ENCODE measurements at regions not wholly inside any gene's neighbourhood (a gene's known extent, or its start where the extent isn't known, plus 50 kb on each side); places are given as distances from the start of the nearest gene placed in this dataset.
"Not testable (repeated sequence)": the region's sequence is repeated elsewhere in the genome, so short reads cannot be mapped to it uniquely, and the experiment has no call there.

DNA sequence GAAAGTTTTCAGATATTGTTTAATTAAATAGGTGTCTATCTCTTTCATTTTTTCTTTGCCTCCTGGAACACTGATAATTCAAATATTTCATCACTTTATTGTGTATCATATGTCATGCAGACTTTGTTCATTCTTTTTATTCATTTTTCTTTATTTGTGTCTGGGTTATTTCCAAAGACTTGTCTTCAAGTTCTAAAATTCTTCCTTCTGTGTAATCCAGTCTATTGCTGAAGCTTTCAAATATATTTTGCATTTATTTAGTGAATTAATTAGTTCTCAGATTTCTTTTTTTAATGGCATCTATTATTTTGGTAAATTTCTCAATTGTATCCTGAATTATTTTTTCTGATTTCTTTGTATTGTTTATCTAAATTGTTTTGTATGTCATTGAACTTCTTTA, 70.1 kb downstream of the ZNF330 start:
- DNase-seq (ENCODE audit: extremely low read depth, low read depth, low spot score): no peak

DNA sequence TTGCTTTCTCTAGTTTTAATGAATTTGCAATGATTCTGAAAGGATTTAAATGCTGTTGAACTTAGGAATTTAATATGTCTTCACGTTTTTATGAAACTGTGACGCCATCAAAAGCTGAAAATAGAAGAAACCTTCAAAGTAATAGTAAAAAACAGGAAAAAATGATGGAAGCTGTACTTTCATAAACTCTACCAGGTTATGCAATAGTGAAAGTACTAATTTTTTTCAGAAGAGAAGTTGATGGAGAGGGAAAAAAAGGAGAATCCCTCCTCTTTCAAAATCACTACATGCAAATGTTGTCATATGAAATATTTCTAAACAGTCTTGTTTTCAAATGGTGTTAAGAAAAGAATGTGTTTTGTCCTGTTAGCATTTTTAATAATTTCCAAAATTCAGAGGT, 73.6 kb downstream of the ZNF330 start:
- no peak for DNase-seq (ENCODE audit: extremely low read depth, low read depth, low spot score)

DNA sequence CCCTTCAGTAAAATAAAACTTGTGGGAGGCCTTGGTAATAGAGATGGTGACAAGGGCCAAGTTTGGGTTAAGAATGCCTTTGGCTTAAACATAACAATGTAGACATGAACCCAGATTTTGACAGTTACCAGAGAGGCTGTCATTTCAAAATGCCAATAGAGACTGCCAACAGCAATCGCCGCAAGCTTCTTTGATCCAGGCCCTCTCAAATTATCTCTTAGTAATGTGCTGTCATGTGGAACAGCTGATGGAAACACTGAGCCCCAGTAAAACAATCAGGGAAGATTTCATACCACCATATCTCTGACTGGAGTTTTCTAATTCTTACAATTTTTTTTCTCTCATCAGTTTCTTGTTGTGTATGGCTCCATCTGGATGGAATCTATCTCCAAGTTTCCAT, 80.5 kb downstream of the ZNF330 start:
- no peak for DNase-seq (ENCODE audit: extremely low read depth, low read depth, low spot score)

DNA sequence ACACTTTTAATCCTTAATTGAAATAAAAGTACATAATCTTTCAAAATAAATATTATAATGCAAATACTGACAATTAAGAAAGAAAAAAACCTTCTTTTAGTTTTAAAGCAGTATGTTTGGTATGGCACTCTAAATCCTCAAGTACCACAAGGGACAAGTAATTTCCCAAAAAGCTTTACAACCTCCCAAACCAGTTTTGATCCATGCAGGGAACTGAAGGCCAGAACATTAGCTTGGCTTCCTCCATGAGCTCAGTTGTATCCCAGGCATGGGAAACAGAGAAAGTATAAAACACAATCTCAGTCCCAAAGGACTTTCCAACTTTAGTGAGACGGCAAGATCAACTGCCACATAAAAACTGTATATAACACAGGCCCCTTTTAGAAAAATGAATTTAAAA, 82.2 kb downstream of the ZNF330 start:
- no peak for DNase-seq (ENCODE audit: extremely low read depth, low read depth, low spot score)

DNA sequence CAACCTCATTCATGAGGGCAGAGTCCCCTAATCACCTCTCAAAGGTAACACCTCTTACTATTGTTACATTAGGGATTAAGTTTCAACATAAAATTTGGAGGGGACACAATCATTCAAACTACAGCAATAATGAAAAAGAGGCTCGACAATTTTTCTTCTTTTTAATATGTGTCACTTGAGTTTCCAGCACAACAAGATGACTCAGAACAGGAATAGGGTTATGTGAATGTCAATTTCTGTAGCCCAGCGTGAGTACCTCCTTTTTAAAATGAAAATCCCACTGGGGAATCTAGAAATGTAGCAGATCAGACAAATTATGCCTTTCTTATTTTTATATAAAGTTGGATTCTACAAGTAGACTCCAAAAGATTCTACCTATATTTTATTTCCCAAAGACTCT, 83.7 kb downstream of the ZNF330 start:
- no peak for DNase-seq (ENCODE audit: extremely low read depth, low read depth, low spot score)

DNA sequence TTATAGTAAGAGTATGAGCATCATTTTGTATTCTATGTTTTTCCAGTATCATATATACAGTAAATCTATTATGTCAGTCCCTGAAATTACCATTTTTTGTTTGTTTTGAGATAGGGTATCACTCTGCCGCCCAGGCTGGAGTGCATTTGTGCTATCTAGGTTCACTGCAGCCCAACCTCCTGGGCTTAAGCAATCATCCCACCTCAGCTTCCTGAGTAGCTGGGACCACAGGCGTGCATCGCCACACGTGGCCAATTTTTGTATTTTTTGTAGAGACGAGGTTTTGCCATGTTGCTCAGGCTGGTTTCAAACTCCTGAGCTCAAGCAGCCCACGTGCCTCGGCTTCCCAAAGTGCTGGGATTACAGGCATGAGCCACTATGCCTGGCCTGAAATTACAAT, 85.6 kb downstream of the ZNF330 start:
- DNase-seq (ENCODE audit: extremely low read depth, low read depth, low spot score): no peak

DNA sequence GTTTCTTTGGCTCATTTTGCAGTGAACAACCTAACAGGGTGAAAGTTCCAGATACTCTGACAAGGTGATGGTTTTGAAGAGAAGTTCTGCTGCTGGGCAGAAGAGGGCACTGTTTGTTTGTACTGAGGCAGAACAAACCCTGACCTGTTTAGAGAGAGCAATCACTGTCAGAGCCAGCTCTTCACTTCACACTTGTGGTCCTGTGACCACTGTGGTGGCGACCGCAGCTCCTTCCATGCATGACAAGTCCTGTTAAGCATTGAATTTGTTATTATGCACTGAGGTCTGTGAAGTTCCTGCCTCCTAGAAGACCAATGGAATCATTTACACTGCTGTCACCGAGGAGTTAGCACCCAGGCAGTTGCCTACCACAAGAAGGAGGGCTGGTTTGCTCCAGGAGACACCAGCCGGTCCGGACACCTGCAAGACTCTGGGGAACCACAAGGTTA, 86.6 kb downstream of the ZNF330 start:
- peak; percentile 42 for DNase-seq (ENCODE audit: extremely low read depth, low read depth, low spot score)

DNA sequence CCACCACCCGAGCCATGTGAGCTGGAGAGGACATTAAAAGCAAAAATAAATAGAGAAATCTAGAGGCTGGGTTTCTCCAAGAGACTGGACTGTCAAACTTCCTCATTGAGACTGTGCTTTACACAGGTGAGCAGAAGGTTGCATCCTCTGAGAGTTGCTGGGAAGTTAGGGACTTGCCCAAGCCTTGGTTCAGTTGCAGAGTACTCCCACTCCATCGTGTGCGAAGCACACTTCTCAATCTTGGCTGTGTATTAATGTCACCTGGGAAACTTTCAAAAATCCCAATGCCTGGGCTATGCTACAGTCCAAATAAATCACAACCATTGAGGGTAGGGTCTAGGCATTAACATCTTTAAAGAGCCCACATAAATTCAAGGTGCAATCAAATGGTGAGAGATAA, 89.2 kb downstream of the ZNF330 start:
- DNase-seq (ENCODE audit: extremely low read depth, low read depth, low spot score): no peak

DNA sequence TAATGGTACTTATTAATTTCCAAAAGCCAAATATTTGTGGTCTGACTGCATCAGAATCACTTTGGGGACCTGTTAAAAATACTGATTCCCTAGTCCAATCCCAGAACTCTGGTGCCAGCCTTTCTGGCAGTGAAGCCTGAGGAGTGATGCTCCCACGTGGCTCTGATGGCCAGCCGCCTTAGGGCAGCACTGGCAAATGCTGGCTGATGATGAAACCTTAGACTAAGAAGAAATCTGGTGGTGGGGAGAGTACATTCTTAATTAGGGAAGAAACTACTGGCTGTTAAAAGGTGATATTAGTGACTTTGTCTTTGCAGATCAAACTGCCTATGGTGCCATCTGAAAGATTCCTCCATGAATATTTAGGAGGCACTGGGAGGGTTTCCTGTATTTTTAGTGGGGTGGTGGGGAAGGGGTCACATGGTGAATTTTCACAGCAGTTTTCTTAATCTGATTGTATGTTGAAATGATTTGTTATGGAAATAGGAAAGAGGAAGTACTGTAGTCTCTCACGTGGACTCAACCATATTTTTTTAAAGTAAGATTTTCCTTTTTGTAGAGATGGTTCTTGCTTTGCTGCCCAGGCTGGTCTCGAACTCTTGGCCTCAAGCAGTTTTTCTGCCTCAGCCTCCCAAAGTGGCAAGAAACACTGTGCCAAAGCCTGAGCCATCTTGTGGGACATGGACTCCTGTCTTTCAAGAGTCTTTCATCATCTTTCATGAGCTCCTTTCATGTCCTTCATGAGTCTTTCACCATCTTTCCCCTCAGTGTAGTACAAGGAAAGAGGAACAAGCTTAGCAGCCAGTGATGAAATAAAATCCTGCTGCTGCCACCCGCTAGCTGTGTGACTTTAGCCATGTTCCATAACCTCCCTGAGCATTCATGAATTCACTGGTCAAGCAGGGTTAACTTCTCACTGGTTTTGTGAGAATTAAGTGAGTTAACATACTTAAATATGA, 90.8 kb downstream of the ZNF330 start:
- no peak for DNase-seq (ENCODE audit: extremely low read depth, low read depth, low spot score)

DNA sequence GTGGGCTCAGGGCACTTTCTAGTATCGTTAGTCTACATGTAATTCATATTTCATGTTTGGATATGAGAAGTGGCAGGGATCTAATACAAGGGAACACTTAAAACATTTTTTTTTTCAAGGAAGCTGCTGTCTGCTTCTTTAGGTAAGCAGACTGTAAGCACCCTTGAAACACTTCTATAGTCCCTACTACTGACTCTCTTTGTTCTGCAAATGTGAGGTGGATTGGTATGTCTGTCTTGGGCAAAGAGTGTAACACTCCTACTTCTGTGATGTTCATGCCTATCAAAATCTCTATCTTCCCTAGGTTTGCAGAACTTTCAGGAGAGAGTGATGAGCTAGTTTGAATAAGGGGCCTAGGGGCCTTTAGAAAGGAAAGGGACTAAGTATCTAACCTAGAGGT, 93.9 kb downstream of the ZNF330 start:
- no peak for DNase-seq (ENCODE audit: extremely low read depth, low read depth, low spot score)

DNA sequence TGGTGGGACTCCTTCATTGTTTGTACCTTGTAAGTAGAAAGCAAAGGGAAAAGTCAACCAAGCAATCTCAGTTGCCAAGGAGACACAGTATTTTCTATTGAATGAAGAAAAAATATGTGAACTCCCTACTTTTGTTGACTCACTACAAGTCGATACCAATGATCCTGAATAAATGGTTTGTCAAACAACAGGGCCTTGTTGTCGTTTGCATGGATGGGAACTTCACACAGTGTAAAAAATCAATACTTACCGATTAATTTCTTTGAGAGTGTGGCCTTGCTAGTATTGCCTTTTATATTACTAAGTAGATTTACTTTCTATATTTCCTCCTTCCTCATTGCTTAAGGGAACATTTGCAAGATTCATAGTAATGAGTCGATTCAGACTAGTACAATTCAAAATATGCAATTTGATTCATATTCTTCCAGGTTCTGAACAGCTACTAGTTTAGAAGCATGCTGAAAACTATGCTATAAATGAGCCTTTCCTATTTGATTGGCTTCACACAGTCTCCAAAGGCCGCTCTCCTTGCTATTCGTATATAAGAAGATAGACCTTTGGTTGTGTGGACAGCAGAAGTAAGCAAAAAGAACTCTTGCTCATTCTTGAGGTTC, 108.0 kb downstream of the ZNF330 start:
- DNase-seq (ENCODE audit: extremely low read depth, low read depth, low spot score): no peak

DNA sequence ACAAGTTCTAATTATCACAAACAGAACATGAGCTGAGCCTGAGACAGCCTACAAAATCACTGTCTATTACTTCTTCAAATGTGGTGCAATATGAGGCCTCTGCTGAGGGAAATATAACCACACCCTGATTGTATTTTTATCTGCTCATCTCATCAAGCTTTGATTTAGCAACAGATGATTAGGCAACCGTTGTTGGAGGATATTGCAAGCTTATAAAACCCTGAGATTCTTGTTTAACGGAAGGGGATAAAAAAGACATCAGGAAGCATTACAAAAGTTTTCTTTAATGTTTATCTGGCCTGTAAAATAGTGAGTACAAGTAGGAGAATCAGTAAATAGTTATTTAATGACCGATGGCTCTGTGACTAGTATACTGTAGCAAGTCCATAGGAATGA, 108.5 kb downstream of the ZNF330 start:
- DNase-seq (ENCODE audit: extremely low read depth, low read depth, low spot score): no peak

DNA sequence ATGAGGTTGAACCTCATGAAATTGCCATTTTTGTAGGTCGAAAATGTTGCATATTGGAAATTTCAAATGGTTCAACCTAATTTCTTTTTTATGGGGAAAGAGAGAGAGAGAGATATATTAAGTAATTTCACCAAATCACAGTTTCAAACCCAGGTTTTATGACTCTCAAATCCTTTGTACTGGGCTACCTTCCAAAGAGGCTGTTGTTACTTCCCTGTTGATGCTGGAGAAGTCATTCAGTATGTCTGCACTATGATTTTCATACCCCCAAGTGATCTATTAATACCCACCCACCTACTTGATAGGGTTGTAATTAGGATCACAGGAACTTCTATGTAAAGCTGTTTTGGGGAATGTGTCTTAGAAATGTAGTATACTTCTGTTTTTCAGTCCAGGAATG, 109.9 kb downstream of the ZNF330 start:
- DNase-seq (ENCODE audit: extremely low read depth, low read depth, low spot score): no peak

DNA sequence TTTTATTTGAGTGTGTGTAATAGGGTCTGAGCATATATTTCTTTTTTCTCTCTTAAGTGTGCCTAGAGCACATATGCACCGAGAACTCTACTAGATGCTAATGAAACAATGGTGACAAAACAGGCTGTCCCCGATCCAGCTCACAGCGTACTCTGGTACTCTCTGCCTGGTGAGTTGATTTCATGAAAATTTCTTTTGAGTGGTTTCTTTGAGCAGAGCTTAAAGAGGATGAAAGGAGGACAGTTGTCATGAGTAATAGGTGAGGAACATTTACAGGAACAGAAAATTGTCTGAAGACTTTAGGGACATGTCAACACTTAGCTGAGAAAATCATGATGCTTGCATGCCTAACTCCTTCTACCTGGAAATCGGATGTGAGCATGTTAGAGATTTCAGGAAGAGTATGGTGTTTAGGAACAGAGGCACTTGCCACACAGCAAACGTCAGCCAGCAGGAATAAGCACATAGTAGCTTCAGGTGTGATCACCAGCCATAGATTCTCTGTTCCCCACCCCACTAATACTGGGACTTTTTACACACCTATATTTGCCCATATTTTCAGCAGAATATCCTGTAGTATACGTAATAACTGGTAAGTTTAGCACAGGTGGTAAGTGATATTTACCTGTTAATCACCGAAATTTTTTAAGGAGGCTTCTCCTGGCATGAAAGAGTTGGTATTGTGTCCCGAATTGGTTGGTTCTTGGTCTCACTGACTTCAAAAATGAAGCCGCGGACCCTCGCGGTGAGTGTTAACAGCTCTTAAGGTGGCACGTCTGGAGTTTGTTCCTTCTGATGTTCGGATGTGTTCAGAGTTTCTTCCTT, 111.1 kb downstream of the ZNF330 start:
- no peak for DNase-seq (ENCODE audit: extremely low read depth, low read depth, low spot score)

DNA sequence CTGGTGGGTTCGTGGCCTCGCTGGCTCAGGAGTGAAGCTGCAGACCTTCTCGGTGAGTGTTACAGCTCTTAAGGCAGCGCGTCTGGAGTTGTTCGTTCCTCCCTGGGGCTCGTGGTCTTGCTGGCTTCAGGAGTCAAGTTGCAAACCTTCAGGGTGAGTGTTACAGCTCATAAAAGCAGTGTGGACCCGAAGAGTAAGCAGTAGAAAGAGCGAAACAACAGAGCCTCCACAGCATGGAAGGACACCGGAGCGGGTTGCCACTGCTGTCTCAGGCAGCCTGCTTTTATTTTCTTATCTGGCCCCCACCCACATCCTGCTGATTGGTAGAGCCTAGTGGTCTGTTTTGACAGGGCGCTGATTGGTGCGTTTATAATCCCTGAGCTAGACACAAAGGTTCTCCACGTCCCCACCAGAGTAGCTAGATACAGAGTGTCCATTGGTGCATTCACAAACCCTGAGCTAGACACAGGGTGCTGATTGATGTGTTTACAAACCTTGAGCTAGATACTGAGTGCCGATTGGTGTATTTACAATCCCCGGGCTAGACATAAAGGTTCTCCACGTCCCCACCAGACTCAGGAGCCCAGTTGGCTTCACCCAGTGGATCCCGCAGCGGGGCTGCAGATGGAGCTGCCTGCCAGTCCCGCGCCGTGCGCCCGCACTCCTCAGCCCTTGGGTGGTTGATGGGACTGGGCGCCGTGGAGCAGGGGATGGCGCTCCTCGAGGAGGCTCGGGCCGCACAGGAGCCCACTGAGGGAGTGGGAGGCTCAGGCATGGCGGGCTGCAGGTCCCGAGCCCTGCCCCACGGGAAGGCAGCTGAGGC, 111.9 kb downstream of the ZNF330 start:
- not testable (repeated sequence) for DNase-seq (ENCODE audit: extremely low read depth, low read depth, low spot score)

DNA sequence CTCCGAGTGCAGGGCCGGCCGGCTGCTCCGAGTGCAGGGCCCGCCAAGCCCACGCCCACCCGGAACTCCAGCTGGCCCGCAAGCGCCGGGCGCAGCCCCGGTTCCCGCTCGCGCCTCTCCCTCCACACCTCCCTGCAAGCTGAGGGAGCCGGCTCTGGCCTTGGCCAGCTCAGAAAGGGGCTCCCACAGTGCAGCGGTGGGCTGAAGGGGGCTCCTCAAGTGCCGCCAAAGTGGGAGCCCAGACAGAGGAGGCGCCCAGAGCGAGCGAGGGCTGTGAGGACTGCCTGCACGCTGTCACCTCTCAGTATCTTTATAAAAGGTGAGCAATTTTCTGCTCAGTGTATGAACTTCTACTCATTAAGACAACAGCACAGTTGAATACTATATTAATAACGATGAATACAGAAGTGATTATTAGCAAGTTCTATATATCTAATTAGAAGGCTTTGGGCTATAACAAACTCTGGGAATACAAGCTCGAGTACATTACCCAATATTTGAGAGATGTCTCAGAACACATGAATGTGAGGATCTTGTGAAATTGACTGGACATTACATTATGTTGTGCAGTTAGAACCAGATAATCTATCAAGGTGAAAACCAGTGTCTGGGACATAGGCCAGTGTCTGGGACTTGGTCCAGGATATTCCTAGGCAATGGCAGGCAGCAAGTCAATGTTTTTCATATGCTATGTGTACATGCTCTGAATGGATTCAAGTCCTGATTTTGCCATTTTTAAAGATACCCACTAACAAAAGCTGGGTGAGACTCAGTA, 112.9 kb downstream of the ZNF330 start:
- not testable (repeated sequence) for DNase-seq (ENCODE audit: extremely low read depth, low read depth, low spot score)

DNA sequence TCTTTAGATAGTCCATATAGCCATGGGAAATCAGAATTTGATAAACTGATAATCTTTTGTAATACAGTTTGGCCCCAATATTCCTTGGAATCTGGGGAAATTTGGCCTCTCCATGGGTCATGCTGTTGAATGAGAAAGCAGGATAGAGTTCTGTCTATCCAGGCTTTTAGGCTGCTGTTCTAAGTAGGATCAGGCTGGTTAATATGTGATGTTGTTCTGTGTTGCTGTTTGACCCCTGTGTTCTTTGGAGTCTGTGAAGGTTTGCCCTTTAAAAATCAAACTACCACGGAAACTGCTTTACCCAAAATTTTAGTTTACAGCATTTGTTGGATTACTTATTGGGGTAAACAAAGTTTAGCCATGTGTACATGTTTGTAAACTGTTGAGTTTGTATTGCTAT, 114.5 kb downstream of the ZNF330 start:
- no peak for DNase-seq (ENCODE audit: extremely low read depth, low read depth, low spot score)

DNA sequence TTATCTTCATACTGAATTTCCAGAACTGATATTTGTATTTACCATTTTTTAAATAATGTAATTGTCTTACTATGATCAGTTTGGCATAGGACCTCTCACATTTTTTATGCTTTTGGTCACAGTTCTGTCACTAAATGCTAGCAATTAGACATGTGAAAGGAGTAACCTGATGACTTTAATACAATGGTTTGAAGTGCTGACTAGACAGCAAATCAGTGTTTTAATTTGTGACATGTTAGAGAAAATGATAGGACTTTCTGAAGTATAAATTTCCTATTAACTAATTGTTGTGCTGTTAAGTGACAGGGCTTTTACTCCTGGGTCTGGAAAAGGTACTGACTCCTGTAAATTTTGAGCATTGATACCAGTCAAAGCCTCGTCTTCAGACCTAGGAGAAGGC, 117.5 kb downstream of the ZNF330 start:
- no peak for DNase-seq (ENCODE audit: extremely low read depth, low read depth, low spot score)

DNA sequence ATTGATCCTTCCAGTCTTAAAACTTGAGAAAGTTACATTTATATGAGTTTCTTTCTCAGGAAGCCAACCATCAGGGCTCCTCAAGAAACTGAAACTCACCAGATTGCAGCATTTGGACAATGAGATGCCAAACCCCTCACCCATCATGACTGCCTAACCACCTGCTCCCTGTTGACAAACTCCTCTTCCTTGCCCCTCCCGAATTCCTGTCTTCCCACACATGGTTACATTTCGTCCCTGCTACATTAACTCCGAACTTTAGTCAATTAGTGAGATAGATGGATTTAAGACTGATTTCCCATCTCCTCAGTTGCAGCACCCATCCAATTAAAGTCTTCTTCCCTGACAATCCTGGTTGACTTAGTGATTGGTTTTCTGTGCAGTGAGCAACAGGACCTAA, 118.7 kb downstream of the ZNF330 start:
- no peak for DNase-seq (ENCODE audit: extremely low read depth, low read depth, low spot score)

DNA sequence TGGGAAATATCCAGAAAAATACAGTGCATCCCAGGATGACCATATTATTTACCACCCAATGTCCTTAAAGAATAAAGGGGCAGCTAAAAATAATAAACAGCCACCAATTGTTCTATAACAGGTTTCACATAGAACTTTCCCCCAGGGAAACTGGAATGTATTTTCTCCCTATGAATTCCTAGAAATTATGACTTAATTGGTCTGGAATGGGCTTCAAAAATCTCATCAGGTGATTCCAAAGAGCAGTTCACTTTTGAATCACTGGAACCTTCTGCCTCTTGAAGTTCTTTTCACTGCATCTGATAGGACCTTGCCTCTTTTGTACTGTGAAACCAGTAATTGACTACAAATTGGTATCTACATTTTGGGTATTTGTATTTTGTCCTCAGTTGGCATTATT, 119.3 kb downstream of the ZNF330 start:
- DNase-seq (ENCODE audit: extremely low read depth, low read depth, low spot score): no peak

Measured in glomerular endothelial cell (primary cell).